Kidney (tissue), 13 donors: ENCODE measurements at regions not wholly inside any gene's neighbourhood (a gene's known extent, or its start where the extent isn't known, plus 50 kb on each side); places are given as distances from the start of the nearest gene placed in this dataset.
A peak's percentile ranks its signal among the peaks of the same experiment; 100 is the strongest.

Experiments
- DNase-seq, 5 donors: peaks; one replicate each; pipeline ENCODE4 v3.0.0-alpha.2; 2013 to 2020
- FAIRE-seq: peaks from 2 replicates; lab custom pipeline; 2012; peaks lifted over from hg19 to GRCh38; lab: Jason Lieb, UNC
- H3K27ac ChIP-seq, 2 donors: one replicate each; pipeline ENCODE4 v1.7.0; 2013; ENCODE audit warnings: low read depth in 2 of 2, low read length in 2 of 2, inconsistent platforms in 1 of 2
- H3K27me3 ChIP-seq: one replicate; pipeline ENCODE4 v1.7.1; 2013; ENCODE audit warnings: low read length, inconsistent platforms; ENCODE audit not compliant: control insufficient read depth, insufficient read depth
- H3K36me3 ChIP-seq, 3 donors: one replicate each; pipeline versions ENCODE4 v1.7.0 to v1.7.1; 2013; ENCODE audit warnings: low read length in 3 of 3, control low read depth in 1 of 3, inconsistent platforms in 1 of 3; ENCODE audit not compliant: insufficient read depth in 3 of 3, control insufficient read depth in 2 of 3
- H3K4me1 ChIP-seq, 3 donors: one replicate each; pipeline versions ENCODE4 v1.7.0 to v1.7.1; 2013; ENCODE audit warnings: low read length in 3 of 3, inconsistent platforms in 1 of 3, low read depth in 1 of 3; ENCODE audit not compliant: control insufficient read depth in 2 of 3, insufficient read depth in 2 of 3
- H3K4me3 ChIP-seq, 3 donors: one replicate each; pipeline versions ENCODE4 v1.7.0 to v1.8.1; 2013; ENCODE audit warnings: low read length in 3 of 3, control low read depth in 1 of 3, inconsistent platforms in 1 of 3
- H3K9ac ChIP-seq, 3 donors: one replicate each; pipeline versions ENCODE4 v1.7.0 to v1.7.1; 2013; ENCODE audit warnings: low read length in 3 of 3, control low read depth in 1 of 3, inconsistent platforms in 1 of 3
- H3K9me3 ChIP-seq, 3 donors: one replicate each; pipeline versions ENCODE4 v1.7.0 to v1.7.1; 2013; ENCODE audit warnings: low read length in 3 of 3, control low read depth in 1 of 3, inconsistent platforms in 1 of 3; ENCODE audit not compliant: control insufficient read depth in 2 of 3, insufficient read depth in 1 of 3
- CTCF ChIP-seq: IDR thresholded peaks from 3 replicates; pipeline ENCODE4 v1.5.1; 2012; ENCODE audit warnings: mild to moderate bottlenecking, moderate library complexity, borderline replicate concordance; ENCODE audit not compliant: insufficient read depth; ENCODE audit errors: extremely low read depth
- intact Hi-C: fragments of 100-400 bp; cut with DNase I; formaldehyde crosslinking; loops from one replicate; pipeline ENCODE4 v1.11.1; 2022
- donor health status: control.
- donor health status: control.
- donor health status: control.
- donor health status: control.
- donor health status: control.
- donor health status: DM: yes; HTN: yes; CAD: no.
- donor health status: Normal renal cell carcinoma (clear cell type).

GRCh38 chr5:124444147-124444775, 302.2 kb downstream of the ZNF608 start:
- H3K27ac ChIP-seq, result no peak overlapping the region
- intact Hi-C loops, result no loop called here
- H3K4me1 ChIP-seq, result no peaks in the 10 kb centered on the region
- H3K27me3 ChIP-seq, result no peaks in the 10 kb centered on the region
- no peak overlapping the region for H3K4me3 ChIP-seq
- TF ChIP-seq CTCF, result no peak
- H3K9me3 ChIP-seq, result no peaks in the 10 kb centered on the region
- DNase-seq, result no peak
- H3K36me3 ChIP-seq, result no peaks in the 10 kb centered on the region
- no peak for FAIRE-seq
- H3K9ac ChIP-seq, result no peak overlapping the region

- no peak overlapping the region for H3K27ac ChIP-seq
- no peak overlapping the region for H3K9ac ChIP-seq
- no peak for DNase-seq
- FAIRE-seq, result no peak
- no peak overlapping the region for H3K4me3 ChIP-seq
- no peak for TF ChIP-seq CTCF
- H3K9me3 ChIP-seq, result no peaks in the 10 kb centered on the region
- H3K4me1 ChIP-seq, result no peaks in the 10 kb centered on the region
- no peaks in the 10 kb centered on the region for H3K36me3 ChIP-seq
- intact Hi-C loops, result no loop called here
- no peaks in the 10 kb centered on the region for H3K27me3 ChIP-seq
Observed at GRCh38 chr5:124440471-124440870, 306.0 kb downstream of the ZNF608 start.

- no peak overlapping the region for H3K27ac ChIP-seq
- FAIRE-seq (no peak), DNase-seq (no peak)
- no peaks in the 10 kb centered on the region for H3K9me3 ChIP-seq
- no peaks in the 10 kb centered on the region for H3K4me1 ChIP-seq
- H3K4me3 ChIP-seq, result no peak overlapping the region
- no peak for TF ChIP-seq CTCF
- H3K27me3 ChIP-seq, result no peaks in the 10 kb centered on the region
- intact Hi-C loops, result no loop called here
- H3K36me3 ChIP-seq, result no peaks in the 10 kb centered on the region
- H3K9ac ChIP-seq, result no peak overlapping the region
Observed at GRCh38 chr5:124439609-124440008, 306.8 kb downstream of the ZNF608 start.

- FAIRE-seq (no peak), DNase-seq (peak in 2 of 5 donors; percentile 30 to 51)
- Histone ChIP-seq H3K4me1 (no peaks in the 10 kb centered on the region), H3K4me3 (no peak overlapping the region), H3K36me3 (no peaks in the 10 kb centered on the region), H3K27me3 (no peaks in the 10 kb centered on the region), H3K9me3 (peaks cover 0 to 4% (median 0%) of the 10 kb centered on the region in 3 donors), H3K27ac (no peak overlapping the region), H3K9ac (no peak overlapping the region)
- no peak for TF ChIP-seq CTCF
- intact Hi-C loops, result no loop called here
Observed at GRCh38 chr5:124438903-124439281, 307.5 kb downstream of the ZNF608 start.
